ENCODE measurements at regions not wholly inside any gene's neighbourhood (a gene's known extent, or its start where the extent isn't known, plus 50 kb on each side); places are given as distances from the start of the nearest gene placed in this dataset.

- no peak for TF ChIP-seq POLR2AphosphoS5 (IDR thresholded peaks at IDR 0.05; ENCODE audit: low read depth)
- TF ChIP-seq ETS1 (IDR thresholded peaks at IDR 0.05) = no peak
- no peak for TF ChIP-seq CTCF (conservative IDR thresholded peaks at IDR 0.05; ENCODE audit: low read depth in 2 of 2)
- no peak for TF ChIP-seq EZH2phosphoT487 (IDR thresholded peaks at IDR 0.05; ENCODE audit: unreplicated experiment)
- no peak for TF ChIP-seq ZNF114 (CRISPR knock-in tag; IDR thresholded peaks at IDR 0.05)
- no peak for TF ChIP-seq CREB1 (CRISPR knock-in tag; IDR thresholded peaks at IDR 0.05; ENCODE audit: low read depth)
- TF ChIP-seq EZH2 (IDR thresholded peaks at IDR 0.05; ENCODE audit: low read depth, unreplicated experiment) = no peak
- TF ChIP-seq NANOG (IDR thresholded peaks at IDR 0.05; ENCODE audit: borderline replicate concordance) = no peak
- no peak for TF ChIP-seq STAT1 (IDR thresholded peaks at IDR 0.05; ENCODE audit: unreplicated experiment)
- TF ChIP-seq ZNF331 (CRISPR knock-in tag; IDR thresholded peaks at IDR 0.05; ENCODE audit: low read depth) = no peak
- TF ChIP-seq REST (IDR thresholded peaks at IDR 0.05; ENCODE audit: unreplicated experiment) = no peak
- no peak for TF ChIP-seq JUNB (IDR thresholded peaks at IDR 0.05; ENCODE audit: unreplicated experiment)
Observed at GRCh38 chr2:156752042-156752441, 315.9 kb downstream of the GPD2 start.
